ENCODE measurements at regions not wholly inside any gene's neighbourhood (a gene's known extent, or its start where the extent isn't known, plus 50 kb on each side); places are given as distances from the start of the nearest gene placed in this dataset.
"Not testable (repeated sequence)": the region's sequence is repeated elsewhere in the genome, so short reads cannot be mapped to it uniquely, and the experiment has no call there.

- no peak for DNase-seq
Measured at GRCh38 chr11:116343270-116343669, 429.5 kb downstream of the BUD13 start.

GRCh38 chr11:116342148-116342547 lies 430.6 kb downstream of the BUD13 start:
- DNase-seq = no peak

- DNase-seq = no peak
Measured at GRCh38 chr11:116339306-116340098, 433.3 kb downstream of the BUD13 start.

DNA sequence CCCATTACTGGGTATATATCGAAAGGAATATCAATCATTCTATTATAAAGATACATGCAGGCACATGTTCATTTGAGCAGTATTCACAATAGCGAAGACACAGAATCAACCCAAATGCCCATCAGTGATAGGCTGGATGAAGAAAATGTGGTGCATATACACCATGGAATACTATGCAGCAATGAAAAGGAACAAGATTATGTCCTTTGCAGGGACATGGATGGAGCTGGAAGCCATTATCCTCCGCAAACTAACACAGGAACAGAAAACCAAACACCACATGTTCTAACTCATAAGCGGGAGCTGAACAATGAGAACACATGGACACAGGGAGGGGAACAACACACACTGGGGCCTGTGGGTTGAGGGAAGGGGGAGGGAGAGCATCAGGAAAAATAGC lies 434.3 kb downstream of the BUD13 start:
- not testable (repeated sequence) for DNase-seq

DNA sequence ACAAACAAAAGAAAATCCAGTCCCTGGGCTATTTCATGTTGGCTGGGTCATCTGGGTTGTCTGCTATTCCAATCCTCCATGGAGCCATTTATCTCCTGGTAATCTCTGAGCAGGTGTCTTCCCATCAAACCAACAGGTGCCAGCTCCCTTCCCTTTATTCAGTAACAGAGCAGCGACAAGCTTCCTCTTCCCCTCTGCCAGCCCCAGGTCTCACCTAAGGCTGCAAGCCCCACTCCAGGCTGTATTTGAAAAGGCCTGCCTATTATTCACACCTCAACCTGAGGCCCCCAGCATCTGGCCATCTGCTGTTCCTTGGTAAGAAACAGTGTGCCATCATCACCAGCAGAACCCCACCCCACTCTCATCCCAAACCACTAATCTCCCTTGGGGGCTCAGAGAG lies 436.2 kb downstream of the BUD13 start:
- no peak for DNase-seq

GRCh38 chr11:116335891-116336290 lies 436.9 kb downstream of the BUD13 start:
- DNase-seq = no peak

GRCh38 chr11:116335078-116335477 lies 437.7 kb downstream of the BUD13 start:
- DNase-seq = no peak

- no peak for DNase-seq
Measured at GRCh38 chr11:116334596-116334995, 438.2 kb downstream of the BUD13 start.

DNA sequence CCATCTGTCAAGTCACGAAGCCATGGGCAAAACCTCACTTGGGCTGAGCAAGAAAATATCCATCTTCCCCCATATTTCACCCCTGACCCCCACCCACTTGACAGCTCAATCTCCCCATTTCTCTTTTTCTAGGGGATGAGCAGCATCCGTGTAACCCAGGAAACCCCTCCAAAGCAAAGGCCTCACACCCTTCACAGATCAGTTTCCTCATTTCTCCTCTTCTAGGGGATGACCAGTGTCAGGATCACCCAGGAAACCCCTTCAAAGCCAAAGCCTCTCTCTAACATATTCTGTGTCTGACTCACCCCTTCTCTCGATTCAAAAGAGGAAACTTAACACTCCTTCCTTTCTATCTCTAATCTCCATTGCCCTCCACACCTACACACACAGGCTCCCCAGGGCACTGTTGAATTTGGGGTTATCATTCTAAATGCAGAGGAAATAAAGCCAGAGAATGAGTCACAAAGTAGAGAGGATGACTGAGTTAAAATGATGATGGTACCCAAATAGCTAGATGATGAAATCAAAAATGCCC lies 439.7 kb downstream of the BUD13 start:
- DNase-seq = no peak

DNA sequence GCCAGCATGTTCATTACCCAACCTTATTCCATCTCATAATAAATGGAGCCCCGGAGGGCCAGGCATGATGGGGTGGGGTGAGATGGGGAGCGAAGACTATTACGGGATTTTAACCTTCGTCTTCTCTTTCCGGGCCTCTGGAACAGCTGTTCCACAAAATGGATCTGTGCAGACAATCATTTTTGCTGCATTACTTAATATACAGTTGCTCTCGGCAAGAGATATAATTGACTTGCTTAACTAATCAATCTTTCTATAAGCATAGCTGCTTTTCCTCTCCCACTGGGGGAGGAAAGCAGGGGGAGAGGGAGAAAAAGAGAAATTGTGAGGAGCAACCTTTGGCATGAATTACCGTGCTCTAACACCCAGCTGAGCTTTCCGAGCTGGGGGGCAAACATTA lies 440.4 kb downstream of the BUD13 start:
- DNase-seq = no peak

GRCh38 chr11:116331381-116331780 lies 441.4 kb downstream of the BUD13 start:
- no peak for DNase-seq

- DNase-seq = peak in 3 of 56 donors; percentile 1 to 15 (median 5)
Measured at GRCh38 chr11:116330439-116331185, 442.2 kb downstream of the BUD13 start.

GRCh38 chr11:116329354-116330090 lies 443.3 kb downstream of the BUD13 start:
- no peak for DNase-seq

DNA sequence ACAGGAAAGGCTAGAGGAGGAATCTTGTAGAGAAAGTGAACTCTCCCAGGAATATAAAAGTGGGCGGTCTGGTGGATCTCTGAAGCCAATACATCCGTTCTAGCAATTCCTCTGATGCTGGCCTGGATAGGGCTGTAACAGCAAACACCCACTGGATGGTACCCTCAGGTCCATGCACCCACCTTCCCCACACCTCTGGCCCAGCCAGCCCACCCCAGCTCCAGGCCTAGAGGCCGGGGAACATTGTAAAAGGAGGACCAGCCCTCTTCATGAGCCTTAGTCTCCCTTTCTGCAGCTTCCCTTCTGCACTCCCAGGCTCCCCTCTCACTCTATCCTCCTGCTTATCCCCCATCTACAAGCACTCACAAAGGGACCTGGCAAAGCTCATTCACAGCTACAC lies 443.9 kb downstream of the BUD13 start:
- DNase-seq = no peak

DNA sequence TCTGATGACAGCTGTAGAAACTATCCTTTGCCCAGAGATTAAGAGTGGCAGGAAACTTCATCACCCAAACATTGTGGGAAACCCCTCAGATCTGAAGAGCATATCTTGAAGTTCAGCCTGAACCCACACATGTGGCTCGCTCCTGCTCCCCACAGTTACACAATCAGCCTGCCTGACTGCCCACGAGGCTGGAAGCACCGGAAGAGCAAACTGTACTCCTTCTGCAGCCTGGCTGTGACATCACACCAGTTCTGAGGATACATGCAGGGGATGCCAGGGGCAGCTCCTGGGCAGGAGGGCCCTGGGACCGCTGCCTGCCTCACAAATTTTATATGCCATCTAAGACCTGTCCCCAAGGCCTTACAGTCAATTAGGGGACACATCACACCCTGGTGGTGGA lies 444.4 kb downstream of the BUD13 start:
- DNase-seq = no peak

- DNase-seq = no peak
Measured at GRCh38 chr11:116326146-116326545, 446.6 kb downstream of the BUD13 start.

DNA sequence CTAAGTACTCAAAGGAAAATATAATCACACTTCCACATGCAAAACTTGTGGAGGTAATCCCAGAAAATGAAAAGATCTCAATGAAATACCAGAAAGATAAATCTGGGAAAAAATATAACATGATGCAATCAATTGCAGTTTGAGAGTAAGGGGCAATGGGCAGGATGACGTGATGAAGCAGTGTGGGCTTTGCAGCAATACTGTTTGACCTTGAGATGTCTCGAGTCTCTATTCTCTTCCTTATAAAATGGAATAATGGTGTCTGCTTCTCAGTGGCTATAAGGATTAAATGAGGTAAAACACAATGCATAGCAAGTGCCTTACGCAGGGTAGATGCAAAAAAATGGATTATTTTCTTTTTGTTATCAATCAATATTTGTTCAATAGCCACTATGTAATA lies 447.5 kb downstream of the BUD13 start:
- no peak for DNase-seq

- not testable (repeated sequence) for DNase-seq
Measured at GRCh38 chr11:116324077-116324476, 448.7 kb downstream of the BUD13 start.

DNA sequence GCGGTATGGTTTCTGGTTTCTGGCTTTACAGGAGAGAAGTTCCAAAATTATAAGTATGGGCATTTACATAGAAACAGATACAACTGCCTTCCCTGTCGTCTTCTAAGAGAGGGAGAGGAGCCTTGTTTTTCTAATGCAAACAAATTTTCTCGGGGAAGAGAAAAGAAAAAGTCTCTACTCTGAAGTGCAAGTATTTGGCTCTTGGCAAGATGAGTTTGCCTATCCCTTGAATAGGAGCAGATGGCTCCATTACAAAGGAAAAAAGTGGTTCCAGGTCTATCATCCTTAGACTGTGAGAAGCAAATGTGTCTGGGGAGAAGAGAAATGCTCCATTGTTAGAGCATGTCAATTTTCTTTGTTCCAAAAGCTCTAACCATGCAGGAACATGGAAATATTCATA lies 455.6 kb downstream of the BUD13 start:
- no peak for DNase-seq

DNA sequence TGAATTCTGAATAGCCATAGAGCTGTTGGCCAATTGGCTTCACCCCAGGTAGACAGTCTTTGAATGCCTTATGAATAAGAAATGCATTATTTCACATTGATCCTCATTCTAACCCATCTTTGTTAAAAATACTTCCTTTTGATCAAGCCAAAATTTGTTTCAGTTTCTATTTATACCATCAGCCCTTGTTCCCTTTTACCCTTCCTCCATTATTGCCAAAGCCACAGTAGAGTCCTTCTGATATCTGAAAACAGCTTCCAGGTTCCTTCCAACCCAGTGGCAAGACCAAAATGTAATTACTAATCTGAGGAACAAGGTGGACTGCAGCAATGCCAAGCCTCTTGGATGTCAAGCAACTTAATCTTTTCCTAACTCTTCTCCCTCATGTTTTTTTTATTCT lies 458.8 kb downstream of the BUD13 start:
- no peak for DNase-seq

- DNase-seq = peak in 55 of 56 donors; percentile 15 to 91 (median 75)
Measured at GRCh38 chr11:116312570-116313391, 460.0 kb downstream of the BUD13 start.
